Suprapubic skin (tissue), 2 donors: ENCODE measurements at regions not wholly inside any gene's neighbourhood (a gene's known extent, or its start where the extent isn't known, plus 50 kb on each side); places are given as distances from the start of the nearest gene placed in this dataset.

Experiments
- EP300 ChIP-seq: sonication (generic); formaldehyde crosslinking; IDR thresholded peaks from one replicate; pipeline ENCODE4 v1.6.1; 2017; ENCODE audit warnings: antibody characterized with exemption
- POLR2A ChIP-seq, 2 donors: fragments of 450-650 bp; IDR thresholded peaks; one replicate each; pipeline ENCODE4 v1.6.1; 2017; ENCODE audit warnings: antibody characterized with exemption in 2 of 2, mild to moderate bottlenecking in 2 of 2, moderate library complexity in 2 of 2

DNA sequence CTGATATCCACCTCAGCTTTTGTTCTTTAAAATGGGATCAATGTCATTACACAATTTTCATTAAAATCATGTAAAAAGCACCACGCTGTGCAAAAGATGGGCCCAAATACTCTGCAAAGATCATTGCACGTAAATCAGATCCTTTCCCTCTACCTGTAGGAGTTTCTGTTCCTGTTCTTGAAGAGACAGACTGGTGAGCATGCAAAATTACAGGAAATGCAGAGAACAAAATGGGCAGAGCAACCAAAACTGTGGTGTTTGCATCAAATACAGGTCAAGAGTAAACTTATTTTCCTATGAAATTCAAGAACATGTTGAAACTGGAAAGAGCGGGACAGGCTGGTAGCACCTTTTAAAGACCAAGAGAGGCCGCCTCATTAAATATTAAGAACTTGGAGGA, 294.9 kb upstream of the ADGRL2 start:
- TF ChIP-seq EP300 (no peak), POLR2A (IDR thresholded peaks at IDR 0.05) (no peak)
